H1 (cell line): ENCODE measurements at regions not wholly inside any gene's neighbourhood (a gene's known extent, or its start where the extent isn't known, plus 50 kb on each side); places are given as distances from the start of the nearest gene placed in this dataset.

Experiments used
- CTCF ChIA-PET: fragments of 300-600 bp; sonication (Branson Sonifier 250); formaldehyde crosslinking; loops from one replicate; lab custom pipeline; 2021; ENCODE audit not compliant: partially characterized antibody; lab: Charles Lee
- POLR2A ChIA-PET: fragments of 300-600 bp; sonication (Branson Sonifier 250); formaldehyde crosslinking; loops from one replicate; lab custom pipeline; 2021; ENCODE audit warnings: inconsistent platforms; ENCODE audit not compliant: partially characterized antibody; lab: Charles Lee
- DNase-seq, 2 experiments: peaks; one replicate each; pipeline versions ENCODE4 v3.0.0 to v3.0.0-alpha.2; 2010 to 2022; ENCODE audit warnings: low spot score in 2 of 2, low read depth in 1 of 2, mixed read lengths in 1 of 2
- FAIRE-seq: peaks from 2 replicates; lab custom pipeline; 2011; peaks lifted over from hg19 to GRCh38; lab: Jason Lieb, UNC
- H2AFZ ChIP-seq: 2 replicates; pipeline ENCODE4 v1.8.1; 2012; ENCODE audit warnings: low read length, inconsistent platforms
- H2AK5ac ChIP-seq: 2 replicates; pipeline ENCODE4 v1.6.1; 2013; ENCODE audit warnings: low read depth, low read length
- H2BK120ac ChIP-seq: replicated peaks from 2 replicates; pipeline ENCODE3; 2013; ENCODE audit warnings: low read depth, low read length, inconsistent platforms
- H2BK12ac ChIP-seq: 2 replicates; pipeline ENCODE4 v1.6.1; 2013; ENCODE audit warnings: low read depth, low read length
- H2BK15ac ChIP-seq: 2 replicates; pipeline ENCODE4 v1.6.1; 2013; ENCODE audit warnings: low read length
- H2BK20ac ChIP-seq: 2 replicates; pipeline ENCODE4 v1.6.1; 2013; ENCODE audit warnings: low read length
- H2BK5ac ChIP-seq: 2 replicates; pipeline ENCODE4 v1.6.1; 2013; ENCODE audit warnings: low read depth, low read length
- H3K14ac ChIP-seq: 2 replicates; pipeline ENCODE4 v1.6.1; 2013; ENCODE audit warnings: inconsistent platforms; ENCODE audit not compliant: insufficient read length
- H3K18ac ChIP-seq: 2 replicates; pipeline ENCODE4 v1.6.1; 2013; ENCODE audit warnings: low read length; ENCODE audit errors: extremely low read depth
- H3K23ac ChIP-seq: 2 replicates; pipeline ENCODE4 v1.6.1; 2013; ENCODE audit warnings: inconsistent platforms; ENCODE audit not compliant: insufficient read length
- H3K23me2 ChIP-seq: 2 replicates; pipeline ENCODE4 v1.6.1; 2013; ENCODE audit warnings: low read depth, low read length
- H3K27ac ChIP-seq: 2 replicates; pipeline ENCODE4 v1.6.1; 2011; ENCODE audit warnings: low read depth, low read length, inconsistent platforms
- H3K27me3 ChIP-seq, 4 experiments: replicated peaks in 1 of 4; 1 replicate in 1 of 4; 2 replicates in 3 of 4; pipeline versions ENCODE4 v1.6.1 to v1.8.1; 2011 to 2013; ENCODE audit warnings: low read length in 3 of 4, mild to moderate bottlenecking in 3 of 4, inconsistent platforms in 2 of 4, mixed read lengths in 2 of 4, moderate library complexity in 1 of 4; ENCODE audit not compliant: control insufficient read depth in 3 of 4, insufficient read depth in 3 of 4; ENCODE audit errors: extremely low read depth in 1 of 4
- H3K36me3 ChIP-seq, 4 experiments: 2 replicates each; pipeline versions ENCODE4 v1.6.1 to v1.8.1; 2011 to 2013; ENCODE audit warnings: mild to moderate bottlenecking in 4 of 4, low read length in 3 of 4, moderate library complexity in 2 of 4, control low read depth in 1 of 4, inconsistent platforms in 1 of 4; ENCODE audit not compliant: insufficient read depth in 4 of 4, control insufficient read depth in 2 of 4
- H3K4ac ChIP-seq: replicated peaks from 2 replicates; pipeline ENCODE3; 2013; ENCODE audit warnings: low read length, low read depth, mixed read lengths, inconsistent platforms; ENCODE audit not compliant: insufficient read length
- H3K4me1 ChIP-seq, 4 experiments: replicated peaks in 1 of 4; 1 replicate in 1 of 4; 2 replicates in 3 of 4; pipeline versions ENCODE4 v1.6.1 to v1.8.1; 2011 to 2013; ENCODE audit warnings: low read length in 3 of 4, inconsistent platforms in 2 of 4, mixed read lengths in 1 of 4; ENCODE audit not compliant: insufficient read depth in 4 of 4, control insufficient read depth in 3 of 4
- H3K4me2 ChIP-seq, 2 experiments: 2 replicates each; pipeline versions ENCODE4 v1.6.1 to v1.8.1; 2011 to 2013; ENCODE audit warnings: low read depth in 2 of 2, low read length in 2 of 2, control low read depth in 1 of 2, inconsistent platforms in 1 of 2, mild to moderate bottlenecking in 1 of 2; ENCODE audit not compliant: insufficient read depth in 1 of 2
- H3K4me3 ChIP-seq, 4 experiments: fragments of 200-600, 300-600 bp in 1 of 4; sonication (generic), shearing (Covaris generic), sonication (Bioruptor Twin) in 1 of 4; 2 replicates each; pipeline versions ENCODE4 v1.5.1 to v1.8.1; 2011 to 2016; ENCODE audit warnings: low read length in 4 of 4, low read depth in 3 of 4, control low read depth in 2 of 4, inconsistent platforms in 2 of 4, mild to moderate bottlenecking in 2 of 4, mixed read lengths in 1 of 4, moderate library complexity in 1 of 4; ENCODE audit not compliant: insufficient read depth in 2 of 4; ENCODE audit errors: extremely low read depth in 1 of 4
- H3K56ac ChIP-seq: replicated peaks from 2 replicates; pipeline ENCODE3; 2013; ENCODE audit warnings: low read depth, mild to moderate bottlenecking, mixed read lengths, low read length, inconsistent platforms; ENCODE audit not compliant: insufficient read length
- H3K79me1 ChIP-seq: 2 replicates; pipeline ENCODE4 v1.6.1; 2013; ENCODE audit warnings: low read depth, low read length, control low read depth
- H3K79me2 ChIP-seq, 2 experiments: 2 replicates each; pipeline versions ENCODE4 v1.6.1 to v1.8.1; 2012 to 2013; ENCODE audit warnings: low read length in 2 of 2, mild to moderate bottlenecking in 2 of 2, inconsistent platforms in 1 of 2; ENCODE audit not compliant: insufficient read depth in 2 of 2, control insufficient read depth in 1 of 2
- H3K9ac ChIP-seq, 4 experiments: replicated peaks in 1 of 4; 1 replicate in 1 of 4; 2 replicates in 3 of 4; pipeline versions ENCODE4 v1.6.1 to v1.8.1; 2011 to 2013; ENCODE audit warnings: low read depth in 3 of 4, low read length in 3 of 4, control low read depth in 2 of 4, mild to moderate bottlenecking in 2 of 4, moderate library complexity in 2 of 4, inconsistent platforms in 1 of 4; ENCODE audit errors: extremely low read depth in 1 of 4
- H3K9me3 ChIP-seq, 2 experiments: 2 replicates each; pipeline versions ENCODE4 v1.6.1 to v1.8.1; 2012 to 2013; ENCODE audit warnings: mild to moderate bottlenecking in 2 of 2, moderate library complexity in 2 of 2, control low read depth in 1 of 2, inconsistent platforms in 1 of 2, low read depth in 1 of 2, low read length in 1 of 2, mixed read lengths in 1 of 2; ENCODE audit not compliant: insufficient read depth in 2 of 2
- H4K20me1 ChIP-seq, 2 experiments: replicated peaks in 1 of 2; 2 replicates each; pipeline versions ENCODE3 to v1.8.1; 2011 to 2013; ENCODE audit warnings: inconsistent platforms in 2 of 2, low read length in 2 of 2, mild to moderate bottlenecking in 1 of 2; ENCODE audit not compliant: insufficient read depth in 2 of 2, control insufficient read depth in 1 of 2
- H4K5ac ChIP-seq: 2 replicates; pipeline ENCODE4 v1.6.1; 2013; ENCODE audit warnings: low read length, low read depth, mixed read lengths, inconsistent platforms; ENCODE audit not compliant: insufficient read length
- H4K8ac ChIP-seq: 2 replicates; pipeline ENCODE4 v1.8.0; 2013; ENCODE audit warnings: mild to moderate bottlenecking, moderate library complexity, low read length, inconsistent platforms; ENCODE audit not compliant: insufficient read depth; ENCODE audit errors: extremely low read depth
- H4K91ac ChIP-seq: replicated peaks from 2 replicates; pipeline ENCODE3; 2013; ENCODE audit warnings: low read length, mixed read lengths, inconsistent platforms; ENCODE audit not compliant: insufficient read length
- ASH2L ChIP-seq: fragments of 200-600, 300-600 bp; sonication (generic); IDR thresholded peaks from one replicate; pipeline ENCODE4 v1.7.1; 2017; ENCODE audit warnings: low read length
- BACH1 ChIP-seq: IDR thresholded peaks from 2 replicates; pipeline ENCODE4 v1.6.1; 2012; ENCODE audit warnings: low read length, improper control_type of control experiment
- BCL11A ChIP-seq, 2 experiments: IDR thresholded peaks; one replicate each; pipeline ENCODE4 v1.6.1; 2011; ENCODE audit warnings: low read depth in 2 of 2, low read length in 2 of 2, mild to moderate bottlenecking in 2 of 2
- CREB1 ChIP-seq: IDR thresholded peaks from 2 replicates; pipeline ENCODE4 v1.6.1; 2012; ENCODE audit warnings: inconsistent platforms
- GABPA ChIP-seq: IDR thresholded peaks from 2 replicates; pipeline ENCODE4 v1.6.1; 2011; ENCODE audit warnings: mild to moderate bottlenecking, low read length, moderate library complexity, borderline replicate concordance; ENCODE audit not compliant: insufficient read depth
- HDAC2 ChIP-seq, 2 experiments: fragments of 300-600 bp in 1 of 2; sonication (generic) in 1 of 2; IDR thresholded peaks; 2 replicates each; pipeline ENCODE4 v1.6.1; 2011 to 2012; ENCODE audit warnings: low read depth in 2 of 2, low read length in 2 of 2, mild to moderate bottlenecking in 2 of 2, moderate library complexity in 2 of 2, borderline replicate concordance in 1 of 2, inconsistent platforms in 1 of 2
- KDM5A ChIP-seq: fragments of 200-600 bp; IDR thresholded peaks from 2 replicates; pipeline ENCODE4 v1.7.1; 2012; ENCODE audit warnings: mild to moderate bottlenecking, low read length, inconsistent platforms, mixed read lengths
- PHF8 ChIP-seq: fragments of 200-600 bp; sonication (generic); conservative IDR thresholded peaks from 2 replicates; pipeline ENCODE4 v1.7.1; 2012; ENCODE audit warnings: low read depth, mild to moderate bottlenecking, inconsistent platforms, low read length, moderate library complexity
- RAD21 ChIP-seq, 2 experiments: IDR thresholded peaks in 1 of 2; conservative IDR thresholded peaks in 1 of 2; 2 replicates each; pipeline ENCODE4 v1.6.1; 2011; ENCODE audit warnings: low read depth in 2 of 2, low read length in 2 of 2, improper control_type of control experiment in 1 of 2, inconsistent platforms in 1 of 2, mild to moderate bottlenecking in 1 of 2, moderate library complexity in 1 of 2
- RBBP5 ChIP-seq: IDR thresholded peaks from 2 replicates; pipeline ENCODE4 v1.7.1; 2012; ENCODE audit warnings: low read depth, mild to moderate bottlenecking, inconsistent platforms, low read length, moderate library complexity, borderline replicate concordance
- SIN3A ChIP-seq, 2 experiments: IDR thresholded peaks in 1 of 2; conservative IDR thresholded peaks in 1 of 2; 2 replicates each; pipeline ENCODE4 v1.6.1; 2011 to 2012; ENCODE audit warnings: low read length in 2 of 2, improper control_type of control experiment in 1 of 2, low read depth in 1 of 2, mild to moderate bottlenecking in 1 of 2
- SIX5 ChIP-seq: IDR thresholded peaks from 2 replicates; pipeline ENCODE4 v1.6.1; 2011; ENCODE audit warnings: mild to moderate bottlenecking, low read depth, low read length
- SP4 ChIP-seq: IDR thresholded peaks from 2 replicates; pipeline ENCODE4 v1.6.1; 2012; ENCODE audit warnings: low read length, inconsistent platforms
- SUZ12 ChIP-seq: fragments of 200-600 bp; sonication (generic); IDR thresholded peaks from 2 replicates; pipeline ENCODE4 v1.6.1; 2012; ENCODE audit warnings: mild to moderate bottlenecking, inconsistent platforms, low read length, moderate library complexity, mixed read lengths
- TAF7 ChIP-seq: optimal IDR thresholded peaks from 2 replicates; pipeline ENCODE3; 2011; ENCODE audit warnings: low read depth, mild to moderate bottlenecking, inconsistent platforms, low read length, moderate library complexity, borderline replicate concordance
- WGBS, 2 experiments: shearing (Covaris generic) in 1 of 2; methylation state at CpG; one replicate each; pipeline versions ENCODE4 v1.1.6 to v1.1.7; 2013 to 2015; ENCODE audit warnings: low lambda C conversion rate in 2 of 2, mixed read lengths in 2 of 2, inconsistent platforms in 1 of 2, low coverage in 1 of 2, missing lambda C conversion rate in 1 of 2; ENCODE audit not compliant: insufficient replicate concordance in 2 of 2, insufficient coverage in 1 of 2, insufficient read length in 1 of 2; ENCODE audit errors: extremely low coverage in 1 of 2, missing lambda C conversion rate in 1 of 2; 5-methylcytosine and 5-hydroxymethylcytosine counted together

DNA sequence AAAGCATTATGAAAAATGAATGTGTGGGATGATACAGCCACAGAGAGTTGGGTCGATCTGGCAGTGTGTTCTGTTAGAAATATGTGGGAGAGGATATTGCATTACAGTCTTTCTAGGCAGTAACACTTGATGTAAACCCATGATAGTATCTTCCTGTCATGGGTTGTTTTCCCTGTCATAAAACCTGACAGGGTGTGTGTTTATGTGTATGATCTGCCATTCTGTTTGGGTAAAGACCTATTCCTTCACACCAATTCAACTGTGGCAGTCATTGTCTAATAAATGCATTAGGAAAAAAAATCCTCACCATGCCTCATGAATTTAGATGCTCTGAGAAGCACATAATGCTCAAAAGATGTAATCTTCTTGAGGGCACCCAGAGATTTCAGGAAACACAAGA lies 501.7 kb downstream of the CDY2B start:
- Histone ChIP-seq H3K9ac (no peak overlapping the region), H3K14ac (no peak overlapping the region), H3K4me2 (no peak overlapping the region), H3K79me2 (no peaks in the 10 kb centered on the region), H4K5ac (no peak overlapping the region), H2BK120ac (no peak overlapping the region), H3K4me1 (no peaks in the 10 kb centered on the region), H3K79me1 (no peaks in the 10 kb centered on the region), H4K91ac (no peak overlapping the region), H2AK5ac (no peak overlapping the region), H2BK20ac (no peak overlapping the region), H3K9me3 (no peaks in the 10 kb centered on the region), H3K23me2 (no peaks in the 10 kb centered on the region), H3K23ac (no peak overlapping the region), H3K27ac (no peak overlapping the region), H2AFZ (no peak overlapping the region), H3K27me3 (no peaks in the 10 kb centered on the region), H4K8ac (no peak overlapping the region), H3K36me3 (no peaks in the 10 kb centered on the region), H3K18ac (no peak overlapping the region), H3K4ac (no peak overlapping the region), H2BK5ac (no peak overlapping the region), H3K56ac (no peak overlapping the region), H2BK15ac (no peak overlapping the region), H2BK12ac (no peak overlapping the region), H4K20me1 (no peaks in the 10 kb centered on the region), H3K4me3 (no peak overlapping the region)
- DNase-seq (no peak), FAIRE-seq (no peak)
- 88% methylated on average over 1 of the region's 1 CpG; no CpG with 5 or more reads in 1 of the 2 experiments for WGBS, 2 experiments
- ChIA-PET CTCF (no interaction called here), POLR2A (no interaction called here)
- TF ChIP-seq SP4 = no peak
- no peak for TF ChIP-seq SIX5
- no peak for TF ChIP-seq HDAC2 (IDR thresholded peaks at IDR 0.05; ENCODE audit: borderline replicate concordance in 1 of 2, low read depth in 2 of 2, low read length in 2 of 2)
- no peak for TF ChIP-seq SIN3A (conservative IDR thresholded peaks at IDR 0.05 in 1 of 2, IDR thresholded peaks at IDR 0.05 in 1 of 2; ENCODE audit: low read depth in 1 of 2, low read length in 2 of 2)
- no peak for TF ChIP-seq CREB1
- no peak for TF ChIP-seq RAD21 (IDR thresholded peaks at IDR 0.05 in 1 of 2, conservative IDR thresholded peaks at IDR 0.05 in 1 of 2; ENCODE audit: low read depth in 2 of 2, low read length in 2 of 2)
- no peak for TF ChIP-seq ASH2L
- TF ChIP-seq KDM5A = no peak
- no peak for TF ChIP-seq RBBP5
- TF ChIP-seq TAF7 = no peak
- no peak for TF ChIP-seq PHF8
- no peak for TF ChIP-seq BCL11A (IDR thresholded peaks at IDR 0.05; ENCODE audit: low read depth in 2 of 2, low read length in 2 of 2)
- no peak for TF ChIP-seq SUZ12
- TF ChIP-seq GABPA = no peak
- no peak for TF ChIP-seq BACH1
